ENCODE measurements at regions not wholly inside any gene's neighbourhood (a gene's known extent, or its start where the extent isn't known, plus 50 kb on each side); places are given as distances from the start of the nearest gene placed in this dataset.

- TF ChIP-seq CTCF (IDR thresholded peaks at IDR 0.05; ENCODE audit: low read depth, low read length, poor library complexity, severe bottlenecking) (no peak), EZH2phosphoT487 (IDR thresholded peaks at IDR 0.05; ENCODE audit: borderline replicate concordance, low read length) (no peak)
Observed at GRCh38 chr4:25513814-25514213, 136.8 kb downstream of the ANAPC4 start.
